HUES6 (cell line): ENCODE measurements at regions not wholly inside any gene's neighbourhood (a gene's known extent, or its start where the extent isn't known, plus 50 kb on each side); places are given as distances from the start of the nearest gene placed in this dataset.

Experiments used
- H3K27ac ChIP-seq: 2 replicates; pipeline ENCODE4 v1.7.0; 2013; ENCODE audit warnings: low read depth, mild to moderate bottlenecking, low read length, inconsistent platforms
- H3K27me3 ChIP-seq: 2 replicates; pipeline ENCODE4 v1.6.1; 2013; ENCODE audit warnings: low read length; ENCODE audit not compliant: control insufficient read depth, insufficient read depth
- H3K36me3 ChIP-seq: 2 replicates; pipeline ENCODE4 v1.6.1; 2013; ENCODE audit warnings: low read length; ENCODE audit not compliant: control insufficient read depth, insufficient read depth
- H3K4me1 ChIP-seq: 2 replicates; pipeline ENCODE4 v1.6.1; 2013; ENCODE audit warnings: low read length; ENCODE audit not compliant: control insufficient read depth, insufficient read depth
- H3K4me3 ChIP-seq: 2 replicates; pipeline ENCODE4 v1.5.1; 2013; ENCODE audit warnings: low read depth, low read length
- H3K9ac ChIP-seq: one replicate; pipeline ENCODE4 v1.6.1; 2013; ENCODE audit warnings: mild to moderate bottlenecking, low read length
- H3K9me3 ChIP-seq: 2 replicates; pipeline ENCODE4 v1.6.1; 2013; ENCODE audit warnings: low read depth, low read length; ENCODE audit not compliant: control insufficient read depth, insufficient read depth

- no peak overlapping the region for H3K4me3 ChIP-seq
Observed at GRCh38 chr6:125423047-125423446, 121.3 kb upstream of the HDDC2 start.

GRCh38 chr6:125431971-125432370 lies 130.2 kb upstream of the HDDC2 start:
- no peaks in the 10 kb centered on the region for H3K36me3 ChIP-seq
- no peaks in the 10 kb centered on the region for H3K27me3 ChIP-seq
- H3K4me3 ChIP-seq: no peak overlapping the region
- peaks cover 17% of the 10 kb centered on the region for H3K4me1 ChIP-seq
- H3K9ac ChIP-seq: no peak overlapping the region
- H3K9me3 ChIP-seq: no peaks in the 10 kb centered on the region
- H3K27ac ChIP-seq: peak overlapping the region; percentile 9; the same call in 1 of the 2 replicates

More at GRCh38 chr6:125423047-125423446, 121.3 kb upstream of the HDDC2 start:
- no peaks in the 10 kb centered on the region for H3K9me3 ChIP-seq
- H3K4me1 ChIP-seq: peaks cover 26% of the 10 kb centered on the region
- H3K27me3 ChIP-seq: no peaks in the 10 kb centered on the region
- H3K27ac ChIP-seq: no peak overlapping the region
- H3K9ac ChIP-seq: no peak overlapping the region
- no peaks in the 10 kb centered on the region for H3K36me3 ChIP-seq

DNA sequence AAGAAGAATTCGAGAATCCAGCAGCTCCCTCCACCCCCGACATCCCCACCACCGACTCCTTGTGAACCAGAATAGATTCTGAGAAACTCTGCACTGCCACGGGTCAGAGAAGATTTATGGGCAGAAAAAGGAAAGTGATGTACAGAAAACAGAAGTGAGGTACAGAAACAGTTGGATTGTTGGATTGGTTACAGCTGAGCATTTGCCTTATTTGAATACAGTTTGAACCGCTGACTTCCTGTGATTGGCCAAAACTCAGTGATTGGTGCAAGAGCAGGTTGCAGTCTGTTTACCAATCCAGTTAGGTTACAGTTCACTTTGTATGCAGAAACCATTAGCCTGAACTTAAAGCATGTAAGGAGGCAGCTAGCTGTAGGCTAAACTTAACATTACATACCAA lies 131.2 kb upstream of the HDDC2 start:
- Histone ChIP-seq H3K27me3 (no peaks in the 10 kb centered on the region), H3K4me3 (no peak overlapping the region), H3K36me3 (no peaks in the 10 kb centered on the region), H3K27ac (no peak overlapping the region), H3K9me3 (no peaks in the 10 kb centered on the region), H3K9ac (no peak overlapping the region), H3K4me1 (peaks cover 17% of the 10 kb centered on the region)

DNA sequence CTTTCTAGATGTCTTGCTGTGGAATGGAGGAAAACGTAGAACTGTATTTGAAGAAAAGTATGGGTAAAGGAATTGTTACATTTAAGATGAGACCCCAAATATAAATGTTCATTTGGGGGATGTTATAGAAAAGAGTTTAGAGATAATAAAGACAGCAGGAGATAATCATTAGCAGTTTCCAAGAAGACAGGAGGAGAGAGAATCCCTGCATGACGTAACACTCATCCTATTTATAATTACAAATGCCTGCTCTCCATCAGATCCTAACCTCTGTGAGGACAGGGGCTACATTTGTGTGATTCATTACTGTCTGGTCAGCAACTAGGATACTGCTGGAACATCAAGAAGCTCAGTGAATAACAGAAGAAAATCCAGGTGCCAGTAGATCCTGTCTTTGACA lies 133.0 kb upstream of the HDDC2 start:
- Histone ChIP-seq H3K4me3 (no peak overlapping the region), H3K9ac (no peak overlapping the region), H3K27me3 (no peaks in the 10 kb centered on the region), H3K27ac (no peak overlapping the region), H3K9me3 (no peaks in the 10 kb centered on the region), H3K4me1 (peaks cover 17% of the 10 kb centered on the region), H3K36me3 (no peaks in the 10 kb centered on the region)

DNA sequence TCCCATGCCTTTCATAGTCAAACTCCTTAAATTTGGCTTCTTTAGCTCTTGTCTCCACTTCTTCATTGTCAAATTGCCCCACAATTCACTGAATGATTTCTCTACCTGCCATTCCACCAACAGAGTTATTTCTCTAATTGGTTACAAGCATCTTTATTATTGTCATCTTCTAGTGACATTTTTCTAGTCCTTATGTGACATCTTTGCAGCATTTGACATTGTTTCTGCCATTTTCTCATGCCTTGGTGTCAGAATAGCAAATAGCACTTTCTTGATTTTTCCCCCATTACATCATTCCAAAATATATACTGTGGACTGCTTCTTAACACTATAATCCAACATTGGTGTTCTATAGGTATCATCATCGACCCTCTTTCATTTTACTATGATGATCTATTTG lies 137.7 kb upstream of the HDDC2 start:
- H3K36me3 ChIP-seq: no peaks in the 10 kb centered on the region
- H3K4me1 ChIP-seq: peaks cover 8% of the 10 kb centered on the region
- H3K27ac ChIP-seq: no peak overlapping the region
- H3K9ac ChIP-seq: no peak overlapping the region
- H3K4me3 ChIP-seq: no peak overlapping the region
- H3K27me3 ChIP-seq: no peaks in the 10 kb centered on the region
- H3K9me3 ChIP-seq: no peaks in the 10 kb centered on the region

DNA sequence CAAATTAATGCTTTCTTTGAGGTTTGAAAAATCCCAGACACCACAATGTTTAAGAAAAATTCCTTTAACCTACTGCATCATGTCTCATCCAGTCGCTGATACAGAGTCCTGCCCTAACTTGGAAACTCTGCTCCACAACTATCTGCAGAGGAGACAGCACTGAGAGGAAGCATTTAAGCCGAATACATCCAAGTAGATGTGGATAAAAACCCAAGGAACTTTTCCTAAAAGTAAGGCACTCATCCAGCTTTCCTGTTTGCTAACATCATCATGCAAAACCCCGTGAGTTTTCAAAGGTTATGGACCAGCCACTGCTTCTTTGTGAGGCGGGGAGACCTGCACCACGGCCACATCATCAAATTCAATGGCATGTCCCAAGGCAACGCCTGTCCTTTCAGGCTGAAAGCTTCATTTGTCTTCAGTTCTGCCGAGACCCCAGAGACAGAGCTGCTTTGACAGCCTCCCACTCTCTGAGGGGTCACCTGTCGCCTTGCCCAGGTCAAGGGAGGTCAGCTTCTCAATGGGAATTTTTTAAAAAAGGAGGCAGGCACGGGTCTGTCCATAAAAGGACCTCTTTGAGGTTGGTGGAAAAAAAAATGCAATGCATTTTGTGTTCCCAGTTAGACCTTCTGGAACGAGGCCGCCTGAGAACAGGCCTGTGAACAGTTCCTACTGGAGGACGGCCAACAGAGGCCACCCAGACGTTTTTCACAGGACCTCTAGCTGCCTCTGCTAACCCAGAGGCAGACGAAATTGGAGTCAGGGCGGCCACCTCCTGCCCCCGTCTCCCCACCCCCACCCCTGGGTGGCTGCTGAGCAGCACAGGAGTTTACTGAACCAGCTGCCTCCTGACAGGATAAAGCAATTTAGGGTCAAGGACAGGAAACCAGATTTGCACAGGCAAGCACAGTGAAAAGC lies 142.5 kb upstream of the HDDC2 start:
- Histone ChIP-seq H3K27ac (no peak overlapping the region), H3K27me3 (no peaks in the 10 kb centered on the region), H3K4me1 (peaks cover 23% of the 10 kb centered on the region), H3K4me3 (no peak overlapping the region), H3K9me3 (peaks cover 3% of the 10 kb centered on the region; the same call in 1 of the 2 replicates), H3K9ac (peak overlapping the region; percentile 2), H3K36me3 (no peaks in the 10 kb centered on the region)

DNA sequence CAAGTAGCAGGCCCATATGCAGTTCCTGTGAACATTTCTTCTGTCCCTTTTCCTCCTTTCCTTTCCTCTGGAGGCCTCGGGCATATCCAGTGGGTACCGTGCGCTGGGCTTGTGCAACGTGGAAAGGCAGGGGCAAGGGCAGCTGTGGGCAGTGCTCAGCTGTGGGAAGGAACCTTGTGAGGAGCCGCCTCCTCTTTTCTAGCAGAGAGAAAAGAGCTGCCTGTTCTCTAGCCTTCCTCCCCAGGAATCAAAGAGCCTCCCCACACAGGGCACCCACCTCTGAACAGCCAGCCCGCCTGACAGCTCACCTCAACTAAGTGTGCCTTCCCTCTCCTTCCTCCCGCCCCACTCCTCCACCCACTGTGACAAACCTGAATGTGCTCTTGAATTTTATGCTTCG lies 143.3 kb upstream of the HDDC2 start:
- H3K4me3 ChIP-seq: no peak overlapping the region
- peaks cover 4% of the 10 kb centered on the region; the same call in 1 of the 2 replicates for H3K9me3 ChIP-seq
- no peaks in the 10 kb centered on the region for H3K36me3 ChIP-seq
- peak overlapping the region; percentile 2 for H3K9ac ChIP-seq
- H3K27ac ChIP-seq: no peak overlapping the region
- H3K27me3 ChIP-seq: no peaks in the 10 kb centered on the region
- peaks cover 23% of the 10 kb centered on the region for H3K4me1 ChIP-seq

GRCh38 chr6:125446011-125446410 lies 144.2 kb upstream of the HDDC2 start:
- Histone ChIP-seq H3K4me1 (peaks cover 23% of the 10 kb centered on the region), H3K27me3 (no peaks in the 10 kb centered on the region), H3K9ac (no peak overlapping the region), H3K36me3 (no peaks in the 10 kb centered on the region), H3K9me3 (peaks cover 4% of the 10 kb centered on the region; the same call in 1 of the 2 replicates), H3K4me3 (no peak overlapping the region), H3K27ac (no peak overlapping the region)

GRCh38 chr6:125451750-125452149 lies 150.0 kb upstream of the HDDC2 start:
- no peak overlapping the region for H3K4me3 ChIP-seq
- no peaks in the 10 kb centered on the region for H3K36me3 ChIP-seq
- no peaks in the 10 kb centered on the region for H3K27me3 ChIP-seq

GRCh38 chr6:125453516-125453915 lies 151.7 kb upstream of the HDDC2 start:
- Histone ChIP-seq H3K27me3 (no peaks in the 10 kb centered on the region), H3K9me3 (peaks cover 50% of the 10 kb centered on the region), H3K36me3 (no peaks in the 10 kb centered on the region), H3K4me3 (no peak overlapping the region), H3K27ac (no peak overlapping the region), H3K9ac (no peak overlapping the region), H3K4me1 (no peaks in the 10 kb centered on the region)

More at GRCh38 chr6:125451750-125452149, 150.0 kb upstream of the HDDC2 start:
- Histone ChIP-seq H3K27ac (no peak overlapping the region), H3K9me3 (peaks cover 35% of the 10 kb centered on the region), H3K9ac (no peak overlapping the region), H3K4me1 (no peaks in the 10 kb centered on the region)

- H3K4me3 ChIP-seq: no peak overlapping the region
- peaks cover 54% of the 10 kb centered on the region for H3K9me3 ChIP-seq
- H3K36me3 ChIP-seq: no peaks in the 10 kb centered on the region
- no peaks in the 10 kb centered on the region for H3K4me1 ChIP-seq
- H3K27ac ChIP-seq: no peak overlapping the region
- H3K9ac ChIP-seq: no peak overlapping the region
- no peaks in the 10 kb centered on the region for H3K27me3 ChIP-seq
Observed at GRCh38 chr6:125454351-125454750, 152.6 kb upstream of the HDDC2 start.
